Coronary artery (tissue), 2 donors: ENCODE measurements at regions not wholly inside any gene's neighbourhood (a gene's known extent, or its start where the extent isn't known, plus 50 kb on each side); places are given as distances from the start of the nearest gene placed in this dataset.

Experiments
- DNase-seq: peaks from one replicate; pipeline ENCODE4 v3.0.0-alpha.2; 2017; ENCODE audit warnings: low spot score
- H3K27ac ChIP-seq, 2 donors: fragments of 200-600 bp; sonication (generic); one replicate each; pipeline ENCODE4 v1.5.1; 2016 to 2019
- H3K4me3 ChIP-seq: fragments of 200-600 bp; sonication (generic); 2 replicates; pipeline ENCODE4 v1.5.1; 2016; ENCODE audit warnings: mild to moderate bottlenecking, moderate library complexity
- TF ChIP-seq, protein P1 (sequence below): fragments of 200-600 bp; sonication (generic); IDR thresholded peaks from one replicate; pipeline ENCODE4 v1.5.1; 2019; ENCODE audit warnings: antibody characterized with exemption

DNA sequence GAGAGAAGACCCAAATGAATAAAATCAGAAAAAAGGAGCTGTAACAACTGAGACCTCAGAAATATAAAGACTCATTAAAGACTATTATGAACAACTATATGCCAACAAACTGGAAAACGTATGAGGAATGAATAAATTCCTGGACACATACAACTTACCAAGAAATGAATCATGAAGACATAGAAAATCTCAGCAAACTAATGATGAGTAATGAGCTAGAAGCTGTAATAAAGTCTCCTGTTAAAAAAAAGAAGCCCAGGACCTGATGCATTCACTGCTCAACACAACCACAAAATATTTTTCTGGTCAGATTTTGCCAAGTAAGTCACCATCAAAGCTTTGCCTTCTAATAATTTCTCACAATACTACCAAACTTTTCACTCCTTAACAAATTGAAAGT lies 666.7 kb downstream of the LRRC70 start:
- no peak for DNase-seq
- TF ChIP-seq, protein P1, sequence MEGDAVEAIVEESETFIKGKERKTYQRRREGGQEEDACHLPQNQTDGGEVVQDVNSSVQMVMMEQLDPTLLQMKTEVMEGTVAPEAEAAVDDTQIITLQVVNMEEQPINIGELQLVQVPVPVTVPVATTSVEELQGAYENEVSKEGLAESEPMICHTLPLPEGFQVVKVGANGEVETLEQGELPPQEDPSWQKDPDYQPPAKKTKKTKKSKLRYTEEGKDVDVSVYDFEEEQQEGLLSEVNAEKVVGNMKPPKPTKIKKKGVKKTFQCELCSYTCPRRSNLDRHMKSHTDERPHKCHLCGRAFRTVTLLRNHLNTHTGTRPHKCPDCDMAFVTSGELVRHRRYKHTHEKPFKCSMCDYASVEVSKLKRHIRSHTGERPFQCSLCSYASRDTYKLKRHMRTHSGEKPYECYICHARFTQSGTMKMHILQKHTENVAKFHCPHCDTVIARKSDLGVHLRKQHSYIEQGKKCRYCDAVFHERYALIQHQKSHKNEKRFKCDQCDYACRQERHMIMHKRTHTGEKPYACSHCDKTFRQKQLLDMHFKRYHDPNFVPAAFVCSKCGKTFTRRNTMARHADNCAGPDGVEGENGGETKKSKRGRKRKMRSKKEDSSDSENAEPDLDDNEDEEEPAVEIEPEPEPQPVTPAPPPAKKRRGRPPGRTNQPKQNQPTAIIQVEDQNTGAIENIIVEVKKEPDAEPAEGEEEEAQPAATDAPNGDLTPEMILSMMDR = no peak
- no peak overlapping the region for H3K27ac ChIP-seq
- H3K4me3 ChIP-seq = no peak overlapping the region

DNA sequence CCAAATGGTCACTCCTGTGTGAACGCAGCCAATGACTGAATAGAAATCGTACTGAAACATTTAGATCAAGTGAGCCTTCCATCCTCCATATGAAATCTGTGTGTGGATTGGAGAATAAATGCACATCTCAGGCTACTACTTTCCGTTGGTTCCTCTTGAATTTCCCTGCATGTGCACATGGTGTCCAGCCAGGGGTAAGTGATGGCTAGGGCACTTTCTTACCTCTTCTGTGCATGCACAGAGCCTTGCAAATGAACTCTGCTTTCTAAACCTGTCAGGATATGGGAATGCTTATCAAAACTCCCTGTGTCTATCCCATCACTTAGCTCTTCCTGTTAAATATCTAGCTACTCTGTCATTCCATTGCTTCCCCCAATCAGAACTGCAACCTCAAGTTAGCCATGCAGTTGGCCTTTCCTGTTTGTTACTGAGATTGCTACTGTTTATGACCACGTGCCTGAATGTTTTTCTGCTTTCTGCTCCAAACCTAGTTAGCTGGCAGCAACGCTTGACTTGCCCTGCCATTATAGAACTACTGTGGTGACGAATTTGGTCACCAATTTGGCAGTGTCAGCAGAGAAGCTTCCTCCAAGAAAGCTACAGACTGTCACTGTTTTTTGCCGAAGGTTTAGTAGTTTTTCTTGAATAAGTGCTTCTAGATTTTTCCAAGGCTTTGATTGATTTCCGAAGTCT lies 661.6 kb downstream of the LRRC70 start:
- DNase-seq = no peak
- TF ChIP-seq, protein P1 = no peak
- Histone ChIP-seq H3K27ac (no peak overlapping the region), H3K4me3 (no peak overlapping the region)

DNA sequence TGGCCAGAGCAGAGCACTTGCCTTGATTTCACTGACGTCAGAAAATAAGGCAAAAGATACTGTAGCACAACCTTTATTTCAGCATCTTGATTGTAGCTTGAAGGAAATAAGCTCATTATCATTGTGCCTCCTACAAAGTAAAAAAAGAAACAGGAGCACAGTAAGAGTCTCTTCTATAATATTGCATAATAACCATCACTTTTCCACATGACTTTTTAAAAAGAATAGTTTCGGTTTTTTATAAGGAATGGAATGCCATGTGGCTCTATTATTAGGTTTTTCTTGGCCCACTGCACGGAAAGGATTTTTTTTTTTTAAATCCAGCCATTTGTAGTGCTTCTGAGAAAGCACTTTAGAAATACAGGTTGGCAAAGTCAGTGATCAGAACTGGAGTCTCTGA lies 655.3 kb downstream of the LRRC70 start:
- no peak for DNase-seq
- no peak overlapping the region for H3K4me3 ChIP-seq
- TF ChIP-seq, protein P1 = no peak
- peak overlapping the region; percentile 0 to 33 for H3K27ac ChIP-seq

DNA sequence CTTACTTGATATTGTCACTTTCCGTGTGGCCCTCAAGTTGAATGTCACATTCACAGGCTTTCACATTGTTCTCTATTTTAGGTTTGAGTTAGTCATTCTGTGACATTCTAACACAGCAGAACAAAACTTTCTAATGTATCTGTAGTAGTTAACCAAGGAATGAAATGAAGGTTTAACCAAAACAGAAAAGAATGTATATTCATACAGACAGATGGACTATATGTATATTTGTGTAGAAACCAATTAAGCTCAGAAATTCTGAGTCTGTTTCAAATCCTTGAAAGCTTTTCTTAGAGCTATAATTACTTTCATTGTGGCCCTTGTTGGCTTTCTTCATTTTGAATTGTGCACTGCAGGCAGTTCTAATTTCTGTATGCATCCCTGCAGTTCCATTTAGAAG lies 654.7 kb downstream of the LRRC70 start:
- TF ChIP-seq, protein P1 = no peak
- Histone ChIP-seq H3K4me3 (no peak overlapping the region), H3K27ac (peak overlapping the region in 1 of 2 donors; percentile 0)
- DNase-seq = no peak

DNA sequence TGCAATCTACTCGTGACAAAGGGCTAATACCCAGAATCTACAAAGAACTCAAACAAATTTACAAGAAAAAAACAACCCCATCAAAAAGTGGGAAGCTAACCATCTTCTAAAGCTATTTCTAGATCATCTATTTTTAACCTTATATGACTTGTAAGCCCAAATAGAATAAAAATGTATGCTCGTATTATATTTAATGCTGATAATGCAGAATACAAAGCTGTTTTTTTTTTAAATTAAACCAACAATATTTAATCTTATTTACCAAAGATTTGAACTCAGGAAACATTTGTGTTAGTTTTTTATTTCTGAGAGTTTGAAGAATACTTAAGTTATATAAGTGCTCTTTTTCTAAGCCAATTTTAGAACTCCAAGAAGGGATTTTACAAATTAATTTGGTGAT lies 652.1 kb downstream of the LRRC70 start:
- no peak overlapping the region for H3K27ac ChIP-seq
- TF ChIP-seq, protein P1 = no peak
- no peak for DNase-seq
- H3K4me3 ChIP-seq = no peak overlapping the region

DNA sequence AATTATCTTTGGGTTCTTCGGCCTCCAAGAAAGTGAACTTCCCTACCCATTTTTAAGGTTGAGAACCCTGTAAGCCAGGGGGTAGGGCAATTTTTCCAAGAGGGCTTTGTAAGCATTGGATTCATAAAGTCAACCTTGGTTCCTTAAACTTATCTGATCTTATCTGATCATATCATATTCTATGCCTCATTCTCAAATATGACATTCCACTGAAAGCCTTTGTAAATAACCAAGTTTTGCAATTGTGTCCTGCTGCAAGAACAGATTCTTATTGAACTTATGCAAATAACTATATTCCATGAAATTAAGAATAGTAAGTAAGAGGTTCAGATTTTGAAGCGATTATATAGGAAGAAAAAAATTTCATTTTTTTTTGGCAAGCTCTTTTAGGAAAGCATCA lies 649.5 kb downstream of the LRRC70 start:
- no peak for DNase-seq
- Histone ChIP-seq H3K4me3 (no peak overlapping the region), H3K27ac (no peak overlapping the region)
- TF ChIP-seq, protein P1 = no peak

DNA sequence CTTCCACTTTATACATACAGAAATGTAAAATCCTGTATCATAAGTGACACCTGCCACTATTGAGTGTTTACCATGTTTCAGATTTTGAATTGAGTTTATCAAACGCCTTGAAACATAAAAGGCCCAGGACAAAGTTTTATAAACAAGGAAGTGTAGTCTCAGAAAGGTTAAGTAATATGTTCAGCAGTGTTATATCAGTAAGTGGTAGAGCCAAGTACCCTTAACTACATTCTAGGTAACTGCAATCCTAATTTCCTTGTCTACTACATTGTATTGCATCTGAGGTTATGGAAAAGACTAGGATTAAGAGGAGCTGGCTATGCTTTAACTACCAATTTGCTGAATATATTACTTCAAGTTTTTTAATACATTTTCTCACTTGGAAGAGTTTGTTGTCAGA lies 641.6 kb downstream of the LRRC70 start:
- DNase-seq = no peak
- Histone ChIP-seq H3K4me3 (no peak overlapping the region), H3K27ac (no peak overlapping the region)
- TF ChIP-seq, protein P1 = no peak
